ENCODE measurements at regions not wholly inside any gene's neighbourhood (a gene's known extent, or its start where the extent isn't known, plus 50 kb on each side); places are given as distances from the start of the nearest gene placed in this dataset.

GRCh38 chr4:124262211-124263179 is 450.0 kb downstream of the ANKRD50 start:
- TF ChIP-seq CTCF (IDR thresholded peaks at IDR 0.05; ENCODE audit: insufficient read depth, low read depth, low read length, missing control alignments), result peak; percentile 72
- peak; percentile 73 for DNase-seq (ENCODE audit: low read depth)
- H3K4me3 ChIP-seq (ENCODE audit: low read depth, low read length), result no peak overlapping the region

- DNase-seq (ENCODE audit: low read depth), result no peak
- H3K4me3 ChIP-seq (ENCODE audit: low read depth, low read length), result no peak overlapping the region
- TF ChIP-seq CTCF (IDR thresholded peaks at IDR 0.05; ENCODE audit: insufficient read depth, low read depth, low read length, missing control alignments), result no peak
Measured at GRCh38 chr4:124265701-124266100, 446.8 kb downstream of the ANKRD50 start.

GRCh38 chr4:124266721-124267120 is 445.8 kb downstream of the ANKRD50 start:
- TF ChIP-seq CTCF (IDR thresholded peaks at IDR 0.05; ENCODE audit: insufficient read depth, low read depth, low read length, missing control alignments), result no peak
- DNase-seq (ENCODE audit: low read depth), result no peak

GRCh38 chr4:124276461-124276860 is 436.1 kb downstream of the ANKRD50 start:
- no peak overlapping the region for H3K4me3 ChIP-seq (ENCODE audit: low read depth, low read length)
- DNase-seq (ENCODE audit: low read depth), result no peak
- TF ChIP-seq CTCF (IDR thresholded peaks at IDR 0.05; ENCODE audit: insufficient read depth, low read depth, low read length, missing control alignments), result no peak

More at GRCh38 chr4:124266721-124267120, 445.8 kb downstream of the ANKRD50 start:
- H3K4me3 ChIP-seq (ENCODE audit: low read depth, low read length), result no peak overlapping the region

GRCh38 chr4:124277691-124278090 is 434.8 kb downstream of the ANKRD50 start:
- no peak for DNase-seq (ENCODE audit: low read depth)
- no peak overlapping the region for H3K4me3 ChIP-seq (ENCODE audit: low read depth, low read length)
- no peak for TF ChIP-seq CTCF (IDR thresholded peaks at IDR 0.05; ENCODE audit: insufficient read depth, low read depth, low read length, missing control alignments)

GRCh38 chr4:124278477-124278876 is 434.1 kb downstream of the ANKRD50 start:
- TF ChIP-seq CTCF (IDR thresholded peaks at IDR 0.05; ENCODE audit: insufficient read depth, low read depth, low read length, missing control alignments), result no peak
- no peak for DNase-seq (ENCODE audit: low read depth)
- H3K4me3 ChIP-seq (ENCODE audit: low read depth, low read length), result no peak overlapping the region

Data from GM12865 (cell line).